NAMALWA (cell line): ENCODE measurements at regions not wholly inside any gene's neighbourhood (a gene's known extent, or its start where the extent isn't known, plus 50 kb on each side); places are given as distances from the start of the nearest gene placed in this dataset.
A peak's percentile ranks its signal among the peaks of the same experiment; 100 is the strongest.
"Not testable (repeated sequence)": the region's sequence is repeated elsewhere in the genome, so short reads cannot be mapped to it uniquely, and the experiment has no call there.

Experiments used
- DNase-seq: peaks from one replicate; pipeline ENCODE4 v3.0.0-alpha.2; 2015; ENCODE audit warnings: low spot score

DNA sequence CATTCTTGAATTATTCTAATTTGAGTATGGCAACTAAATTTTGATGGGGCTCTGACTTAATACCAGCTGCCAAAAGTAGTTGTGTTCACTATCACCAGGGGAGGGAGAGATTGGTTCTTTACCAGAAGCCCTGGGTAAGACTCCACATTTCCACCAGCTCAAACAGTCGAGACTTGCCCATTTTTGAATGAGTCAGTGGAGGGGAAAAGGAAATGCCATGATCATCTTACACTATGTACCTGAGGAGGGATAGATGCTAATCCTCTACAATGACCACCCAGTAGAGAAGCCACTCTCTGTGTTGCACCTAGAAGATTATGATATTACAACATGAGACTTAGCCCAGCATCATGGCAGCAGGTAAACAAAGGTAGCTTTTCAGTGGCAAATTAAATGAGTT is 77.0 kb upstream of the SGK1 start:
- DNase-seq: no peak

DNA sequence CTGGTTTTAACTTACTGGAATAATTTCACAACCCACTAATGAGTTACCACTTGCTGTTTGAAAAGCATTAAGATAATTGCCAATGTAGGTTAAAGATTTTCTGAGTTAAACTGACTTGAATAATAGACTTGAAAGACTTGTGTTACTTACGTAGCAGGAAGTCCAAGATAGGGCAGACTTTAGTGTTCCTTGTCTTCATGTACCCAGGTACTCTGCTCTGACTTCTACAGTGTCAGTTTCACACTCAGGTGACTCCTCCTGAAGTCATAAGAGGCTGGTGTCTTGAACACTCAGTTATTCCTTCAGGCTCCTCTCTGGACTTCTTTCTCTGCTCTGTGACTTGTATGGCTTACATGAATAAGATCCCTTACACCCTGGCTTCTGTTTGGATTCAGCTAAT is 76.3 kb upstream of the SGK1 start:
- DNase-seq: no peak

DNA sequence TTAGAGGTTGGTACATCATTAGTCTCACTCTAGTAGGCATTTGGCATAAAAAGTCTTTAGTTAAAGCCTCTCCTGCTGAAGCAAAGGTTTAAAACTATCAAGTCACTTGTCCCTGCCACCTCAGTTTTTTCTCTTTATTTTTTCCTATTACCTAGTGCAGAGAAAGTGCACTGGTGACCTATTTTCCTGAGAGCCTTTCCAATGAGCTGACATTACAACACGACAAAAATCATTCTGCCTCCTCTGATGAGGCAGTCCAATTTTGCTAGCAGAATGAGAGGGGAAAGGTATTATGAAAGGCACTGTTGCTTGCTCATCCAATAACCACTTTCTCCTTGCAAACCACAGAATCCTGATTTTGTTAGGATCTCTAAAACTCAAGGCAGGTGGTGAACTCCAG is 73.3 kb upstream of the SGK1 start:
- DNase-seq: no peak

DNA sequence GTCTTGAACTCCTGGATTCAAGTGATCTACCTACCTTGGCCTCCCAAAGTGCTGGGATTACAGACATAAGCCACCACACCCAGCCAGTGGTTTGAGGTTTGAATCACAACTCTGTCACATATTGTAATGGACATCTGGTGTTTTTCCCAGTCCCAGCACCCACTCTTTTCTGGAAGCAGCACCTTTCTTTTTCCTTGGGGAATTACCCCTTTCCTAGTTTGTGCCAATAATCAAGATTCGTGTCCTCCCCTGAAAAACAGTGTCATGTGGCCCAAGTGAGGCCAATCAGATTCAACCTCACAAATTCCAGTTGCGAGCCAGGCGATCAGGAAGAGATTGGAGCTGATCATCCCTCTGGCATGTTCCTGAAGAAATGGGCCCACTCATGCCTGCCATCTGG is 71.7 kb upstream of the SGK1 start:
- DNase-seq: no peak

DNA sequence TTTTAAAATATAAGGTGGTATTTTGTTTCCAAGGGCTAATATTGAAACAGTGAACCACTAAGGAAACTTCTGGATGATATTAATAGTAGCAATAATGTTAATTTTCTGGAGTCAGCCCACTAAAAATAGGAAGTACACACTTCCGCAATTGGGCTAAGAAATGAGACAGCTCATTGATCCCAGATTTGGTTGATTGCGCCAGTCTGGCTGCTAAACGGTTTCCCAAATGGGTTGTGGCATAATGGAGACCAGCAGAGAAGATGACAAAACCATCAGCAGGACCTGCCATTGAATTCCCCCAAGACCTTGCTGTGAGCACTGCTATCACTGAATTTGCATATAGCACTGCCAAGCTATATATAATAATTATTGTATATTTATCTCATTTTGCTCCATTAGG is 71.2 kb upstream of the SGK1 start:
- no peak for DNase-seq

DNA sequence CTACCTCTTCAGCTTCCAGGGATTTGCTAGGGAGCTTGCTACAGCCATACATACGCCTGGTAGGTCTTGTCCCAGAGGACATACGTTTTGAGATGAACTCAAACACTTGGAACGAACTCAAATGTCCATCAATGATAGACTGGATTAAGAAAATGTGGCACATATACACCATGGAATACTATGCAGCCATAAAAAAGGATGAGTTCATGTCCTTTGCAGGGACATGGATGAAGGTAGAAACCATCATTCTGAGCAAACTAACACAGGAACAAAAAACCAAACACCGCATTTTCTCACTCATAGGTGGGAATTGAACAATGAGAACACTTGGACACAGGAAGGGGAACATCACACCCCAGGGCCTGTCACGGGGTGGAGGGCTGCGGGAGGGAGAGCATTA is 68.6 kb upstream of the SGK1 start:
- not testable (repeated sequence) for DNase-seq

DNA sequence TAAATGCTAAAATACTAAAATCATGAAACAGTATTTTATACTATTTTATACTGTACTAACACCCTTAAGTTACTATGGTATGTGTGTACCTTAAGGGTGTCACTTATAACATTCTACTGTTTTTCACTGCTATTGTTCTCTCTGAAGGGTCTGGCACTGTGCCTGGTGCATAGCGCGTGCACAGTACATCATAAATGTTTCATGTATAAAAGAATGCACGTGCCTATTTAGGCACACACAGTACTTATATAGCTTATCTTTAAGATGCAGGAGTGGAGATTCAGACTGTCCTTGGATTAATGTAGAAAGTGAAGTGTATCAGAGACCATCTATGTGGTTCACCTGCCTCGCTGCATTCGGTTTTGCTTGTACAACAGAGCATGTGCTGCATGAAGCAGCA is 64.0 kb upstream of the SGK1 start:
- no peak for DNase-seq

DNA sequence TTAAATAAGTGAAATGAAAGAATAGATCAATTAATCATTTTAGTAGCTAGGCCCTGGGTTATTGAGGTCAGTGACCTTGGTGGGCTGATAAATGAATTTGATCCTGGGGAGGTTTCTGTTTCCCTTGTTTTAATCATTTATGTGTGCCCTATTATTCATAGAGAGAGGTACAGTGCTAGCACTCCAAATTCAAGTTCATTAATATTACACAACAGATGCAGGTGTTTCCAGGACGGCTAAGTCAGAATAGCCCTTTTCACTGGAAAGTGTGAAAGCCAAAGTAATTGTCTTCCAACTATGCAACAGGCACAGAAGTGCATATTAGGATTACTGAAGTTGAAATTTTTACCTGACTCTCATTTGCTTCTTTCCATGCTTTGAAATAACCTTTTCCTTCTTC is 61.7 kb upstream of the SGK1 start:
- DNase-seq: no peak

DNA sequence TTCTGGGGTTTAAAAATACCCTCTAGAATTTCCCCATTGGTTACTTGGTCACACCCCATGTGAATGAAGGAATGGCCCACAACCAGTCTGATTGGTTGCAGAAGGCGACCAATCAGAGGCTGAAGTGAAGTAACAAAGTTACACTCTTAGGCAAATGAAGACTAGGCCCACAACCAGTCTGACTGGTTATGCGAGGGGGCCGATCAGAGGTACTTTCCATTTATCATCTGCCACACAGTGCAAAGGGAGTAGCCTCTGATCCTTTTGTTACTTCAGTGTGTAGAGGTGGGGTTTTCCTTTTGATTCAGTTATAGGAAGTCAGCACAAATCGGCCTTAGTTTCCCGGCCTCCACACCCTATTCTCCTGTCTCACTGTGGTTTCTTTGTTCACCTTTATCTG is 61.2 kb upstream of the SGK1 start:
- DNase-seq: peak; percentile 39

DNA sequence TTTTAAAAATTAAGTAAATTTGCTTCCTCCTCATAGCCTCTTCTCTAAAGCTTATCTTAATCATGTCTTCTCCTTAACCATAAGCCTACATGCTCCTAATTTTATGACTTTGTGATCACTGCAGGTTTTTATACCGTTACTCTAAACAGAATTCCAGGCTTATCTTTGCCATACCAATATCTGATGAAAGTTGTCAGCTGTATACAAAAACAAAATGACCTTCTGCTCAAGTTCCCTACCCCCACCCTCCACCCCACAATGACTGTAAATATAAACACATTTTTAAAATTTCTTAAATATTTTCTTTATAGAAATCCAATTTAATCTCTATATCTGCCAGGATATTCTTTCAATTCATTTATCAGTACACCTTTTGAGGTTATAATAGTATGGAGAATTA is 60.5 kb upstream of the SGK1 start:
- DNase-seq: no peak

DNA sequence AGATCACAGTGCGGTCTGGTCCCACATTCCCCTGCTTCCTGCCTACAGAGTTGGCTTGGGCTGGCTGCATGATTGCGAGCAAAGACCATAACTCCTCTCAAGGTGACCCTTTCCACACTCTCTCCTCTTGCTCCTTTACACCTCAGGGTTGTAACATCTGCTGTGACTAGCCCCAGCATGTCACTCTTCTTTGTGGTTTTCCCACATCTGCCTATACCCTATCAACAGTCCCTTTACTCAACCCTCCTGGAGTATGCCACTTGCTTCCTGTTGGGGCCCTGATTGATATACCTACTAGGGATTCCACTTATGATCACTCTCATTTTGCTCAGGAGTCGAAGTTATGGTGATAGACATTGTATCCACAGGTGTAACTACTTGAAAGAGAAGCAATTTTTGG is 58.9 kb upstream of the SGK1 start:
- DNase-seq: no peak

DNA sequence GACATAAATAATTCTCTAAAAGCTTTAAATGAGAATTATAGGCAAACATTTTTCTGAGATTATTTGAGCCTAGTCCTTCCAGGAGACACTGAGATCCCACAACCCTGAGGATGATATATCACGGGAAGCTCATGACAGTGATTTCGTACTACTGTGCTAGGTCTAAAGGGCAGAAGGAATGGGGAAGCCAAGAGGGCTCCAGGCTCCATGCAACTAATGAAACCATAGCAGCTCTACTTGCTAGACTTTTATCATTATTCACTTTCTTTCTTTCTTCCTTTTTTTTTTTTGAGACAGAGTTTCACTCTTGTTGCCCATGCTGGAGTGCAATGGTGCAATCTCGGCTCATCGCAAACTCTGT is 57.3 kb upstream of the SGK1 start:
- DNase-seq: no peak

DNA sequence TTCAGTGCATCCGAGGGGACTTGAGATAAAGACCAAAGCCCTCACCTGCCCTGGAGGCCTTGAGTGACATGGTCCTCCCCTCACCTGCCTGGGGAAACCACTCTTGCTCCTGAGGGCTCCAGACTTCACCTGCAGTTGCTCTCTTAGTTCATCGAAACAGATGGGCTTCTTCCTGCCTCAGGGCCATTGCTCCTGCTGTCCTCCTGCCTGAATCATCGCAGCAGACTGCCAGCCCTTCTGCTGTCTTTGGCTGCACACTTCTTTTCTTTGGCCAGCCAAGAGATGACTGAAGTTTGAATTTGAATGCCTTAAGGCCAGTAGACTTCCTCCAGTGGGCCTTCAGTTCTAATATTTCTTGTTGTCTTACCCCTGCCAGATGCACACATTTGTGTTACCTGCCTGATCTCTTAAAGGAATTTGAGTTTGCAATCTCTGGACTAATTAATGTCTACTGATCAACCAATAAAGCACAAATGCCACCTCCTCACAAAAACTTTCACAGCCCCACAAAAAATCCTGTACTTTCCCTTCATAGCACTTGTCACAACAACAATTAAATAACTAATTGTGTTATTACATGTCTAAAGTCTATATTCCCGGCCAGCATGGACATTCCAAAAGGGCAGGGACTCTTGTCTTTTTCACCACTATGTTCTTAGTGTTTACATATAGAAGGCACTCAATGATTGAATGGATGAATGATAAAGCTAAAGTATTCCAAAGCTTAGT is 56.7 kb upstream of the SGK1 start:
- no peak for DNase-seq

DNA sequence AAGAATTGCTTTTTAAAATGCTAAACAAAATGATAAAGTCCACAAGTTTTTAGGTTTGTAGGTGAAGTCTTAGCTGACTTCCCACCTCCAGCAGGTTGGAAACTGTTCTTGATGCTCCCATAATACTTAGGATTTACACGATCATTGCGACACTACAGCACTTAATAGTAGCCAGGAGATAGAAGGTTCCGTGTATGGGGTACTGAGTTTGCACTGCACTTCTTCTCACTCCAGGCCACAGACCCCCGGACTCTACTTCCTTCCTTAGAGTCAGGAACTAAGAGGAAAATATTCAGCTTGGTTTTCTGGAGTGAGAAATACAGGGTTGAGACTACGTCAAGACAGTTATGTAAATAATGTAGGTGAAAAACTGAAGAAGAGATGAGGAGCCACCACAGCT is 56.1 kb upstream of the SGK1 start:
- DNase-seq: no peak

DNA sequence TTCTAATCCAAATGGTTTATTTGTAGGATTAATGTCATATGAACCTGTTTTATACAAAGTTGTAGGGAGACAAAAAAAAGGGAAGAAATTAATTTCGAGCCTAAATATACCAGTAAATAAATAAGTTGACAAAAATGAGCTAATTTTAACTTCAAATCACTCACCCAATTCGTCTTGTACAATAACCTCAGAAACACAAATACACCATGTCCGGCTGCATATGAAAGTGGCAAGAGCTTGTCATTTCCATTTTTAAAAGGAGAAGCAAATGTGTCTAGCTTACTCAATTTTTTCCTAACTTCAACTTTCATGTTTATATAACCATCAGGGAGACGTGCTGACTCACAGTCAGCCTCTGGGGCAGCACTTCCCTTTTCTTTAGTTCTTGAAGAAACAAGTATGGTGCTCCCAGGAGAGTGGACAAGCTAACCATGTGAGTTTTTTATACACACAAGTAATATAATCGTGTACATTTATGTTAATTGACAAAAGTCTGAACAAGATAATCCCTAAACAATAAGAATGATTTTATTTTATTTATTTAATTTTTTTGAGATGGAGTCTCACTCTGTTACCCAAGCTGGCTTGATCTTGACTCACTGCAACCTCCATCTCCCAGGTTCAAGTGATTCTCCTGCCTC is 55.5 kb upstream of the SGK1 start:
- DNase-seq: peak; percentile 64

DNA sequence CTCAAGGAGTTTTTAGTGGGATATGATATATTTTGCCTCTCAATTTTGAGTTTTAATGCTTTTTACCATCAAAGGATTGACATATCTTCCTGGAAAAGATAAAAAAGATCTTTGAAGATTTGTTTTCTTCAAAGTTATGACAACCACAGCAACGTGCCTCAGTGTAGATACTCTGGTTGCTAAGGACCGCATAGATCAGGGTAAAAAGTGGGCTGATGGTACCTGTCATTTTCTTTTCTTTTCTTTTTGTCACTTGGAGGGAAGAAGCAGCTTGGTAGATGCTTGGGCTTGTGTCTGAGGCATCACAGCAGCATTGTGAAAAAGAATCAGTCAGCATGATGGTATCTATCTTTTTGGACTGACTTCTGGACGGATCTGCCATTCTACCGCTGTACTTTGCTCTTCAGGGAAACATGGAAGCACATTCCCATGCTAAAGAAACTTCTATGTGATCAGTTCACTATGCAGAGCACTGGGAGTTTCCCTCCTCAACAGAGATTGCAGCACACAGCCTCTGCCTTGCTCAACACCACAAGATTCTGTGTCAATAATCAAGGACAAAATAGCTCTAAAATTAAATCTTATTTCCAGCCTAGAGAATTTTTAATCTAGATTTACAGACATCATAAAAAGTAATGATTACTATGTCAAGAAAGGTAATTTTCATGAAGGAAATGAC is 54.8 kb upstream of the SGK1 start:
- DNase-seq: no peak

DNA sequence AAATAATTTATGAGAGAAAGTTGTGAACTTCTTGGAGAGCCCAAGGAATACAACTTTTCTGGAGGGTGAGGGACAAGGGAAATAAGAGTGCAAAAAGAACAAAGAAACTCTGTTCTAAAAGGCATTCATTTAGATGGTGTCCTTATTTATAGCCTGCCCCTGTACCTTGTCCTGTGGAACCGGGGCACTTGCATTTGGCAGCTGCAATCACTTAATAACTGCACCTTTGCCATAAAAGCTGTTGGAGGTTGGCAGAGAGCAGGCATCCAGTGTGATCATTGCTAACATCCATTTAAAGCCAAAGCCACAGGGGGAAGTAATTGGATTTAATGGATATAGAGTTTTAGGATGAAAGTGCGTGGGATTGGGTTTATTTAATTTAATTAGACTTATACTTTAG is 50.8 kb upstream of the SGK1 start:
- no peak for DNase-seq
